K562 (cell line): ENCODE measurements at regions not wholly inside any gene's neighbourhood (a gene's known extent, or its start where the extent isn't known, plus 50 kb on each side); places are given as distances from the start of the nearest gene placed in this dataset.

Experiments used
- ATAC-seq: fragments of 200-7000 bp; cut with Tn5 transposase; 3 replicates; pipeline ENCODE4 v1.9.1; 2020; ENCODE audit warnings: moderate library complexity
- BruUV-seq: library from RNA; stranded (reverse); fragments of 400-500 nt; replicated peaks from 2 replicates; lab custom pipeline; 2021; lab: Mats Ljungman, UMichigan
- CTCF ChIA-PET: fragments of 300-600 bp; formaldehyde crosslinking; extraction: SDS; loops from one replicate; lab custom pipeline; 2021; ENCODE audit warnings: low intra/inter-chr PET ratio; lab: Yijun Ruan, JAX
- POLR2A ChIA-PET: fragments of 300-600, 350-650 bp; sonication (Branson Sonifier 250); formaldehyde crosslinking; extraction: SDS; loops from one replicate; lab custom pipeline; 2021; ENCODE audit warnings: antibody characterized with exemption, inconsistent platforms; lab: Yijun Ruan, JAX
- DNase-seq, 4 experiments: peaks; one replicate each; pipeline versions ENCODE4 v3.0.0 to v3.0.0-alpha.2; 2011 to 2018; ENCODE audit warnings: low spot score in 3 of 4, mixed read lengths in 3 of 4; ENCODE audit errors: extremely low read depth in 1 of 4
- FAIRE-seq: peaks from 2 replicates; lab custom pipeline; 2011; peaks lifted over from hg19 to GRCh38; lab: Jason Lieb, UNC
- H2AFZ ChIP-seq: 2 replicates; pipeline ENCODE4 v1.6.0; 2011; ENCODE audit warnings: low read depth, low read length, control low read depth, inconsistent platforms
- H3K27ac ChIP-seq: fragments of 200-600 bp; 3 replicates; pipeline ENCODE4 v1.8.0; 2011; ENCODE audit warnings: low read depth, mild to moderate bottlenecking, control low read depth, inconsistent platforms, low read length, moderate library complexity, mixed read lengths; ENCODE audit errors: extremely low read depth
- H3K27me3 ChIP-seq, 2 experiments: fragments of 300-600 bp in 1 of 2; 2 replicates in 1 of 2; 3 replicates in 1 of 2; pipeline versions ENCODE4 v1.6.0 to v1.8.0; 2011; ENCODE audit warnings: inconsistent platforms in 2 of 2, low read length in 2 of 2, mild to moderate bottlenecking in 1 of 2, mixed read lengths in 1 of 2, moderate library complexity in 1 of 2; ENCODE audit not compliant: control insufficient read depth in 2 of 2, insufficient read depth in 2 of 2
- H3K36me3 ChIP-seq: fragments of 300-600 bp; 3 replicates; pipeline ENCODE4 v1.8.0; 2011; ENCODE audit warnings: mild to moderate bottlenecking, low read length, inconsistent platforms; ENCODE audit not compliant: control insufficient read depth, insufficient read depth
- H3K4me1 ChIP-seq, 2 experiments: fragments of 200-600 bp in 1 of 2; replicated peaks in 1 of 2; 2 replicates in 1 of 2; 3 replicates in 1 of 2; pipeline versions ENCODE4 v1.5.1 to v1.8.0; 2011; ENCODE audit warnings: inconsistent platforms in 2 of 2, low read length in 2 of 2, mild to moderate bottlenecking in 1 of 2, mixed read lengths in 1 of 2, moderate library complexity in 1 of 2; ENCODE audit not compliant: control insufficient read depth in 2 of 2, insufficient read depth in 2 of 2
- H3K4me2 ChIP-seq: 2 replicates; pipeline ENCODE4 v1.6.1; 2011; ENCODE audit warnings: low read length, control low read depth, inconsistent platforms, mixed read lengths; ENCODE audit not compliant: insufficient read depth
- H3K4me3 ChIP-seq: fragments of 200-600 bp; sonication (generic), shearing (Covaris generic); 2 replicates; pipeline ENCODE4 v1.5.1; 2016; ENCODE audit warnings: control low read depth, inconsistent platforms
- H3K79me2 ChIP-seq: fragments of 200-600 bp; 3 replicates; pipeline ENCODE4 v1.8.0; 2011; ENCODE audit warnings: low read length, inconsistent platforms; ENCODE audit not compliant: control insufficient read depth, insufficient read depth
- H3K9ac ChIP-seq, 2 experiments: 2 replicates each; pipeline versions ENCODE4 v1.6.0 to v1.6.1; 2011; ENCODE audit warnings: low read depth in 2 of 2, low read length in 2 of 2, control low read depth in 1 of 2, inconsistent platforms in 1 of 2, mild to moderate bottlenecking in 1 of 2, mixed read lengths in 1 of 2; ENCODE audit not compliant: insufficient read depth in 1 of 2
- H3K9me1 ChIP-seq: one replicate; pipeline ENCODE4 v1.6.0; 2011; ENCODE audit warnings: inconsistent platforms, mild to moderate bottlenecking, low read length, moderate library complexity; ENCODE audit not compliant: control insufficient read depth, insufficient read depth
- H3K9me3 ChIP-seq: replicated peaks from 2 replicates; pipeline ENCODE4 v1.5.1; 2011; ENCODE audit warnings: low read depth, low read length, inconsistent platforms; ENCODE audit not compliant: control insufficient read depth, insufficient read depth
- H4K20me1 ChIP-seq: replicated peaks from 2 replicates; pipeline ENCODE4 v1.6.1; 2011; ENCODE audit warnings: low read length, inconsistent platforms, mixed read lengths; ENCODE audit not compliant: control insufficient read depth, insufficient read depth
- HNRNPH1 ChIP-seq: fragments of 200-400 bp; formaldehyde crosslinking; optimal IDR thresholded peaks from 2 replicates; pipeline ENCODE3; 2017; ENCODE audit warnings: low read depth, mild to moderate bottlenecking, low read length, moderate library complexity
- MAFG ChIP-seq: fragments of 450-650 bp; conservative IDR thresholded peaks from 2 replicates; pipeline ENCODE4 v1.6.1; 2016; ENCODE audit warnings: missing genetic modification characterization, missing compliant biosample characterization
- MCM7 ChIP-seq, 2 experiments: fragments of 450-650 bp; IDR thresholded peaks; 2 replicates each; pipeline ENCODE4 v1.6.1; 2016 to 2018
- RBFOX2 ChIP-seq: fragments of 200-400 bp; formaldehyde crosslinking; IDR thresholded peaks from 2 replicates; pipeline ENCODE4 v1.6.1; 2017; ENCODE audit warnings: low read depth, mild to moderate bottlenecking, low read length, moderate library complexity
- RBM15 ChIP-seq: fragments of 200-400 bp; formaldehyde crosslinking; IDR thresholded peaks from 2 replicates; pipeline ENCODE4 v1.6.1; 2018; ENCODE audit warnings: mild to moderate bottlenecking, low read length, moderate library complexity; ENCODE audit not compliant: insufficient read depth
- RBM39 ChIP-seq: fragments of 200-400 bp; formaldehyde crosslinking; optimal IDR thresholded peaks from 2 replicates; pipeline ENCODE3; 2018; ENCODE audit warnings: low read depth, low read length
- WHSC1 ChIP-seq: IDR thresholded peaks from one replicate; pipeline ENCODE4 v1.6.1; 2012; ENCODE audit warnings: low read length, control low read depth, inconsistent platforms
- ZNF445 ChIP-seq: fragments of 250-450 bp; sonication (Bioruptor Pico); IDR thresholded peaks from 2 replicates; pipeline ENCODE4 v1.4.0; 2020; ENCODE audit warnings: low read depth, mild to moderate bottlenecking, moderate library complexity
- WGBS: fragments of 100-300 bp; shearing (Covaris generic); methylation state at CpG from one replicate; pipeline ENCODE4 v1.1.6; 2016; ENCODE audit warnings: low coverage, mixed read lengths; ENCODE audit not compliant: insufficient coverage; ENCODE audit errors: missing lambda C conversion rate; 5-methylcytosine and 5-hydroxymethylcytosine counted together
- in situ Hi-C: fragments of 300-500 bp; cut with MboI; formaldehyde crosslinking; loops from 4 replicates; pipeline ENCODE4 v1.15.0; 2018; ENCODE audit warnings: inconsistent platforms, mixed read lengths
- intact Hi-C: fragments of 100-400 bp; cut with micrococcal nuclease; formaldehyde crosslinking; loops from 2 replicates; pipeline ENCODE4 v1.14.2; 2022
- TF ChIP-seq, protein P1 (sequence below): sonication (generic); formaldehyde crosslinking; IDR thresholded peaks from 2 replicates; pipeline ENCODE4 v1.8.0; 2022; ENCODE audit warnings: missing genetic modification reagents, mild to moderate bottlenecking, moderate library complexity, borderline replicate concordance
- TF ChIP-seq, protein P2 (sequence below): fragments of 450-650 bp; IDR thresholded peaks from 2 replicates; pipeline ENCODE4 v1.6.1; 2016; ENCODE audit warnings: low read depth, mild to moderate bottlenecking, moderate library complexity
- TF ChIP-seq, protein P3 (sequence below): fragments of 250-450 bp; sonication (Bioruptor Pico); IDR thresholded peaks from 2 replicates; pipeline ENCODE4 v1.8.0; 2021; ENCODE audit warnings: mild to moderate bottlenecking, moderate library complexity

DNA sequence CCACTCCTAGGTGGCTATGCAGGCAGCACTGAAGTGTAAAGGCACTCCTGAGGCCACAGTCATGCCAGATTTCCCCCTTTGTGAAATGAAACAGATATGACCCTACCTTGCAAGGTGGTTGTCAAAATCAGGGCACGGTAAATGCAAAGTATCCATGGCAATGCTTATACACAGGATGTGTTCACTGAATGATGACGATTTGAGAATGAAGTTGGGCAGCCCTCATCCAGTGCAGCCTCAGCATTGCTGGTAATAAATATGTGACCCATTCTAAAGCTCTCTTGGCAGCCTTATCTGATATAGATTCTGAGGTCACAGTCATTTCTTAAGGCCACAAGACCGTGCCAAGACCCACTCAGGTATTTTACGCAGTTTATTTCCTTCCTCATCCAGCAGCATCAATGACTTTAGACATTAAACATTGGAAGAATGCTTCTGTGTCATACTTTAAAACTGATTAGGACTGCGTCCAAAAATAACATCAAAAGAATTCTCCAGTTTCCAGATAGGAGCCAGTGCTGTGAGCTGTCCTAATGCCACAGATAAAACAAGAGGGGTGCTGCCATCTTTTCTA is 125.5 kb upstream of the SERTAD2 start:
- ATAC-seq, result no peak

More for the DNA sequence above, 125.5 kb upstream of the SERTAD2 start:
- DNase-seq (no peak), FAIRE-seq (no peak)
- in situ Hi-C loops, result no loop called here
- no peaks in the 10 kb centered on the region for H3K4me1 ChIP-seq
- no peak overlapping the region for H2AFZ ChIP-seq
- H3K79me2 ChIP-seq, result no peaks in the 10 kb centered on the region
- intact Hi-C loops, result no loop called here
- no peaks in the 10 kb centered on the region for H3K27me3 ChIP-seq
- H3K4me2 ChIP-seq, result no peak overlapping the region
- H3K4me3 ChIP-seq, result no peak overlapping the region
- no peaks in the 10 kb centered on the region for H3K36me3 ChIP-seq
- 32% methylated on average over 5 of the region's 5 CpGs for WGBS
- H3K27ac ChIP-seq, result no peak overlapping the region
- no peak overlapping the region for H3K9ac ChIP-seq
- ChIA-PET CTCF (no interaction called here), POLR2A (interaction anchor here (0.6 to 0.9 kb wide), 4 partner anchors 8 to 163 kb away, joined by 3 read pairs; no protein-coding TSS in a partner anchor)
- H4K20me1 ChIP-seq, result no peaks in the 10 kb centered on the region
- TF ChIP-seq WHSC1 (no peak), ZNF445 (no peak), MAFG (tag) (no peak), MCM7 (IDR thresholded peaks at IDR 0.05) (no peak), RBM39 (no peak), HNRNPH1 (no peak), RBM15 (no peak), RBFOX2 (no peak)
- TF ChIP-seq, protein P1, sequence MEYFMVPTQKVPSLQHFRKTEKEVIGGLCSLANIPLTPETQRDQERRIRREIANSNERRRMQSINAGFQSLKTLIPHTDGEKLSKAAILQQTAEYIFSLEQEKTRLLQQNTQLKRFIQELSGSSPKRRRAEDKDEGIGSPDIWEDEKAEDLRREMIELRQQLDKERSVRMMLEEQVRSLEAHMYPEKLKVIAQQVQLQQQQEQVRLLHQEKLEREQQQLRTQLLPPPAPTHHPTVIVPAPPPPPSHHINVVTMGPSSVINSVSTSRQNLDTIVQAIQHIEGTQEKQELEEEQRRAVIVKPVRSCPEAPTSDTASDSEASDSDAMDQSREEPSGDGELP (CRISPR knock-in tag), result no peak
- TF ChIP-seq, protein P2, sequence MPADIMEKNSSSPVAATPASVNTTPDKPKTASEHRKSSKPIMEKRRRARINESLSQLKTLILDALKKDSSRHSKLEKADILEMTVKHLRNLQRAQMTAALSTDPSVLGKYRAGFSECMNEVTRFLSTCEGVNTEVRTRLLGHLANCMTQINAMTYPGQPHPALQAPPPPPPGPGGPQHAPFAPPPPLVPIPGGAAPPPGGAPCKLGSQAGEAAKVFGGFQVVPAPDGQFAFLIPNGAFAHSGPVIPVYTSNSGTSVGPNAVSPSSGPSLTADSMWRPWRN, result no peak
- TF ChIP-seq, protein P3, sequence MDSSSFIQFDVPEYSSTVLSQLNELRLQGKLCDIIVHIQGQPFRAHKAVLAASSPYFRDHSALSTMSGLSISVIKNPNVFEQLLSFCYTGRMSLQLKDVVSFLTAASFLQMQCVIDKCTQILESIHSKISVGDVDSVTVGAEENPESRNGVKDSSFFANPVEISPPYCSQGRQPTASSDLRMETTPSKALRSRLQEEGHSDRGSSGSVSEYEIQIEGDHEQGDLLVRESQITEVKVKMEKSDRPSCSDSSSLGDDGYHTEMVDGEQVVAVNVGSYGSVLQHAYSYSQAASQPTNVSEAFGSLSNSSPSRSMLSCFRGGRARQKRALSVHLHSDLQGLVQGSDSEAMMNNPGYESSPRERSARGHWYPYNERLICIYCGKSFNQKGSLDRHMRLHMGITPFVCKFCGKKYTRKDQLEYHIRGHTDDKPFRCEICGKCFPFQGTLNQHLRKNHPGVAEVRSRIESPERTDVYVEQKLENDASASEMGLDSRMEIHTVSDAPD (CRISPR knock-in tag), result no peak
- BruUV-seq, result no TSS peak
- no peaks in the 10 kb centered on the region for H3K9me1 ChIP-seq
- no peaks in the 10 kb centered on the region for H3K9me3 ChIP-seq
